ENCODE measurements at regions not wholly inside any gene's neighbourhood (a gene's known extent, or its start where the extent isn't known, plus 50 kb on each side); places are given as distances from the start of the nearest gene placed in this dataset.
A peak's percentile ranks its signal among the peaks of the same experiment; 100 is the strongest.

DNA sequence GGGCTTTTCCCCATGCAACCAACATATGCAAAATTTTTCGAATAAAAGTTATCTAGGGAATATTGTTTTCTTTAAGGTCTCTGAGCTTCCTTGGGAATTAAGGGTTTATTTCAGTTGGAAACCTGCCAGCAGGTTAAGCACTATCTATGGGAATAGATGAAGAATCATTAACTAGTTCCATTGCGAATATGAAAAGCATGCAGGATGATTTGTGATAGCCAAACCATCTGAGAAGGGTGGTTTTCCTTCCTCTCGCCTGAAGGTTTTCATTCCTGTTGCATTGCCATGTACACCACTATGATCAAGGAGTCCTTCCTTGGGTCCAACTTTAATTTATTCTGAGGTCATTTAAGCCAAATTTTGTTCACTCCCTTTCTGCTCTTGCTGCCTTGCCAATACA is 184.9 kb downstream of the NR2F2 start:
- Histone ChIP-seq H3K9me3 (no peaks in the 10 kb centered on the region), H3K4me3 (no peak overlapping the region), H3K27ac (no peak overlapping the region), H3K4me1 (peaks cover 0 to 4% (median 3%) of the 10 kb centered on the region in 3 donors), H3K27me3 (no peaks in the 10 kb centered on the region), H3K36me3 (no peaks in the 10 kb centered on the region)
- FAIRE-seq (no peak), ATAC-seq (peak in 2 of 4 donors; percentile 31 to 50), DNase-seq (no peak)
- 12 to 19% methylated on average over 3 of the region's 3 CpGs for WGBS, 2 donors
- intact Hi-C loops (cut with DNase I): no loop called here
- TF ChIP-seq, protein P1, sequence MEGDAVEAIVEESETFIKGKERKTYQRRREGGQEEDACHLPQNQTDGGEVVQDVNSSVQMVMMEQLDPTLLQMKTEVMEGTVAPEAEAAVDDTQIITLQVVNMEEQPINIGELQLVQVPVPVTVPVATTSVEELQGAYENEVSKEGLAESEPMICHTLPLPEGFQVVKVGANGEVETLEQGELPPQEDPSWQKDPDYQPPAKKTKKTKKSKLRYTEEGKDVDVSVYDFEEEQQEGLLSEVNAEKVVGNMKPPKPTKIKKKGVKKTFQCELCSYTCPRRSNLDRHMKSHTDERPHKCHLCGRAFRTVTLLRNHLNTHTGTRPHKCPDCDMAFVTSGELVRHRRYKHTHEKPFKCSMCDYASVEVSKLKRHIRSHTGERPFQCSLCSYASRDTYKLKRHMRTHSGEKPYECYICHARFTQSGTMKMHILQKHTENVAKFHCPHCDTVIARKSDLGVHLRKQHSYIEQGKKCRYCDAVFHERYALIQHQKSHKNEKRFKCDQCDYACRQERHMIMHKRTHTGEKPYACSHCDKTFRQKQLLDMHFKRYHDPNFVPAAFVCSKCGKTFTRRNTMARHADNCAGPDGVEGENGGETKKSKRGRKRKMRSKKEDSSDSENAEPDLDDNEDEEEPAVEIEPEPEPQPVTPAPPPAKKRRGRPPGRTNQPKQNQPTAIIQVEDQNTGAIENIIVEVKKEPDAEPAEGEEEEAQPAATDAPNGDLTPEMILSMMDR (IDR thresholded peaks at IDR 0.05): no peak

DNA sequence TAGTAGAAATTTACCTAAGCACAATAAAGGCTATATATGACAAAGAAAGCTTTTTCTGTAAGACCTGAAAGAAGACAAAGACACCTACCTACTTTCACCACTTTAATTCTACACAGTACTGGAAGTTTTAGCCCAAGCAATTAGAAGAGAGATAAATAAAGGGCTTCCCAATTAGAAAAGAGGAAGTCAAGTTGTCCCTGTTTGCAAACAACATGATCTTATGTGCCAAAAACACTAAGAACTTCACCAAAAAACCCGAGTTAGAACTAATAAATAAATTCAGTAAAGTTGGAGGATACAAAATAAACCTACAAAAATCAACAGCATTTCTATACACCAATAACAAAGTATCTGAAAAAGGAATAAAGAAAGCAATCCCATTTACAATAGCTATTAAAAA is 190.9 kb downstream of the NR2F2 start:
- 45 to 65% methylated on average over 1 of the region's 1 CpG for WGBS, 2 donors
- Histone ChIP-seq H3K27me3 (peaks cover 0 to 3% (median 0%) of the 10 kb centered on the region in 4 donors), H3K27ac (no peak overlapping the region), H3K36me3 (no peaks in the 10 kb centered on the region), H3K9me3 (no peaks in the 10 kb centered on the region), H3K4me3 (no peak overlapping the region), H3K4me1 (peaks cover 0 to 5% (median 0%) of the 10 kb centered on the region in 3 donors)
- DNase-seq: no peak
- TF ChIP-seq, protein P1 (IDR thresholded peaks at IDR 0.05): no peak
- no peak for ATAC-seq
- intact Hi-C loops (cut with DNase I): no loop called here
- FAIRE-seq: no peak

DNA sequence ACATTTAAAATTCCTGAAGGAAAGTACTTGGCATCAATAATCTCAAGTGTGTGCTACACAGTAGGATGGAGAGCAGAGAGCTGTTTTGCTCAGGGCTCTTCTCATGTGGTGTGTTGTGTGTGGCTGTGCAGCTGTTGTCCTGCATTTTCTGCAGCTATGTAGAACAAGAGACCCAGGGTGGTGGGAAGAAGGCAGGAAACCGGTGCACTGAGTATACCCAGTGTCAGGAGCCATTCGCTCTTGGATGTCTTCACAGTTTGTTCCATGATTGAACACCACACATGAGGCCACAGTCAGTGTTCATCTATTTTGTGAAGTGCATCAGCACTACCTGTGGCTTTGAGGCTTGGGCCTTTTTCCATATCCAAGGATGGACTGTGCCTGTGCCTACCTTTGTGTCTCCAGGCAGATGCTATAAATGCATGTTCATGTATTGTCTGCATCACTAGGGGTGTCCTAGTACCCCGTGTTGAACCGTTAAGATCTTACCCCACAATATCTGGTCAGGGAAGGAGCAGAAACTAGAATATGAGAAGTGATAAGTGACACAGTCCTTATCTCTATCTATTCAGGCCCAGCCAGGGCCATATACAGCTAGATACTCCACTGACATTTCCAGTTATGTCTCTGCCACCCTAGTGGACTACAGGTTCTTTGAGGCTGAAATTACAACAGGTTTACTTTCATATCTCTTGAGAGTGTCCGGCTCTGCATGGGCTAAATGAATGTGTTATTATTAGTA is 194.3 kb downstream of the NR2F2 start:
- Histone ChIP-seq H3K4me3 (no peak overlapping the region), H3K4me1 (peaks cover 0 to 5% (median 0%) of the 10 kb centered on the region in 3 donors), H3K27ac (no peak overlapping the region), H3K9me3 (no peaks in the 10 kb centered on the region), H3K27me3 (peaks cover 0 to 5% (median 0%) of the 10 kb centered on the region in 4 donors), H3K36me3 (no peaks in the 10 kb centered on the region)
- ATAC-seq (no peak), FAIRE-seq (no peak), DNase-seq (no peak)
- TF ChIP-seq, protein P1 (IDR thresholded peaks at IDR 0.05): no peak
- 52 to 63% methylated on average over 5 of the region's 5 CpGs for WGBS, 2 donors
- intact Hi-C loops (cut with DNase I): no loop called here

DNA sequence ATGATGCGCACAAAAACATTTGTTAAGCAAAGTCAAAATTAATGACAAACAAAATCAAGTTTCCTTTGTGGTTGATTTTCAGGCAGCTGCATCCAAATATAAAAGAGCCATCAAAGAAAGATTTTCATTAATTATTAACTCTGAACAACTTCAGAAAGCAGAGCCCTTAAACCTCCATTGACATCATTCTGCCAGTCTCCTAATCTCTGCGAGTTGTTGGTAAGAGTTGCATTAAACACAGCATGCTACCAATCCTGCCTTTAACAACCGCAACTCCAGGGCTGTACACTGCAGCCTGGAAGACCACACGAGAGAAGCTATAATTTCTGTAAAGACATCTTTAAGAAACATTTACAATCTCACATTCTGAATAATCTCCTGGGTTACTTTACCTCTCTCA is 204.6 kb downstream of the NR2F2 start:
- Histone ChIP-seq H3K27ac (no peak overlapping the region), H3K4me3 (no peak overlapping the region), H3K9me3 (no peaks in the 10 kb centered on the region), H3K27me3 (peaks cover 0 to 32% (median 6%) of the 10 kb centered on the region in 4 donors), H3K4me1 (no peaks in the 10 kb centered on the region), H3K36me3 (no peaks in the 10 kb centered on the region)
- no peak for ATAC-seq
- 47 to 53% methylated on average over 4 of the region's 4 CpGs for WGBS, 2 donors
- DNase-seq: no peak
- TF ChIP-seq, protein P1 (IDR thresholded peaks at IDR 0.05): no peak
- intact Hi-C loops (cut with DNase I): no loop called here
- no peak for FAIRE-seq

DNA sequence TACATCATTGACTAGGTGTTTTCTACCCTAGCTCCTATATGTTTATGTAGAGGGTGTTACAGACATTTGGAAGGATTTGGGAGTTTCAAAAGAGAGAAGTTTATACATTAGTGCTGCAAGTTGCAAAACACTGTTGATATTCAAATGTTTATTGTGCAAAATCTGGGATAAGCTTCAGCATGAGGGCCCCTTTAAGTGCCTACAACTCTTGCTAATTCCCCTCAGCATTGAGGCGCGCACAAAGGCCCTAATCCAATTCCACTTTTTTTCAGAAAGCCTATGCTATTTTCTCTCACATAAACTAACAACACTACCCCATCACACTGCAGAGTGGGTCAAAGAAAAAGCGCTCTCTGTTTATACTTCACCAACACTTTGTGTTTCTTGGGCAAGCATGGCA is 208.0 kb downstream of the NR2F2 start:
- intact Hi-C loops (cut with DNase I): no loop called here
- WGBS, 2 donors: 90 to 92% methylated on average over 3 of the region's 3 CpGs
- FAIRE-seq: no peak

More for the DNA sequence above, 208.0 kb downstream of the NR2F2 start:
- Histone ChIP-seq H3K27me3 (peaks cover 0 to 5% (median 2%) of the 10 kb centered on the region in 4 donors), H3K9me3 (no peaks in the 10 kb centered on the region), H3K4me1 (no peaks in the 10 kb centered on the region), H3K4me3 (no peak overlapping the region), H3K36me3 (no peaks in the 10 kb centered on the region), H3K27ac (no peak overlapping the region)
- TF ChIP-seq, protein P1 (IDR thresholded peaks at IDR 0.05): no peak
- no peak for DNase-seq
- ATAC-seq: no peak
